ENCODE measurements at regions not wholly inside any gene's neighbourhood (a gene's known extent, or its start where the extent isn't known, plus 50 kb on each side); places are given as distances from the start of the nearest gene placed in this dataset.

DNA sequence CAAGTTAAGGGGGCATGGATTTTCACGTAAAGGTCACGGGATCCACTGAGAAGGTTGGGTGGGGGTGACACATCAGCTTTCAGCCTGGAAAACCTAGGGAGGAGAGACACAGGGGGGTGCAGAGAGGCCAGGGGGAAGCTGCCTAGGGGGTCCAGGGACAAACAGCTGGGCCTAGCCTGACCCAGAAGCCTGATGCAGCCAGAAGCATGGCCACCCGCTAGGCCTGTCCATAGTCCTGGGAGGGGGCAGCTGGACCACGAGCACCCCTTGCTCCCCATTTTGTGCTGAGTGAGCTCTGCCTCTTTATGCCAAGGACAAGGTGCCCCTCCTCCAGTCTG is 322.7 kb upstream of the RTL1 start:
- TF ChIP-seq, protein P1, sequence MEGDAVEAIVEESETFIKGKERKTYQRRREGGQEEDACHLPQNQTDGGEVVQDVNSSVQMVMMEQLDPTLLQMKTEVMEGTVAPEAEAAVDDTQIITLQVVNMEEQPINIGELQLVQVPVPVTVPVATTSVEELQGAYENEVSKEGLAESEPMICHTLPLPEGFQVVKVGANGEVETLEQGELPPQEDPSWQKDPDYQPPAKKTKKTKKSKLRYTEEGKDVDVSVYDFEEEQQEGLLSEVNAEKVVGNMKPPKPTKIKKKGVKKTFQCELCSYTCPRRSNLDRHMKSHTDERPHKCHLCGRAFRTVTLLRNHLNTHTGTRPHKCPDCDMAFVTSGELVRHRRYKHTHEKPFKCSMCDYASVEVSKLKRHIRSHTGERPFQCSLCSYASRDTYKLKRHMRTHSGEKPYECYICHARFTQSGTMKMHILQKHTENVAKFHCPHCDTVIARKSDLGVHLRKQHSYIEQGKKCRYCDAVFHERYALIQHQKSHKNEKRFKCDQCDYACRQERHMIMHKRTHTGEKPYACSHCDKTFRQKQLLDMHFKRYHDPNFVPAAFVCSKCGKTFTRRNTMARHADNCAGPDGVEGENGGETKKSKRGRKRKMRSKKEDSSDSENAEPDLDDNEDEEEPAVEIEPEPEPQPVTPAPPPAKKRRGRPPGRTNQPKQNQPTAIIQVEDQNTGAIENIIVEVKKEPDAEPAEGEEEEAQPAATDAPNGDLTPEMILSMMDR (IDR thresholded peaks at IDR 0.05) = no peak
- no peak for TF ChIP-seq POLR2A (IDR thresholded peaks at IDR 0.05)

All from prostate gland (tissue), 2 donors.